DOHH2 (cell line): ENCODE measurements at regions not wholly inside any gene's neighbourhood (a gene's known extent, or its start where the extent isn't known, plus 50 kb on each side); places are given as distances from the start of the nearest gene placed in this dataset.

Source experiments
- H3F3A ChIP-seq: fragments of 200-600 bp; sonication (generic), shearing (Covaris generic); 2 replicates; pipeline ENCODE4 v1.6.0; 2016; ENCODE audit warnings: antibody characterized with exemption, mild to moderate bottlenecking; ENCODE audit not compliant: control insufficient read depth, insufficient read depth
- H3K27ac ChIP-seq: fragments of 200-600 bp; sonication (generic); 2 replicates; pipeline ENCODE4 v1.5.1; 2014; ENCODE audit warnings: low read depth, mild to moderate bottlenecking, low read length, moderate library complexity
- H3K27me3 ChIP-seq: fragments of 200-600 bp; sonication (generic); 2 replicates; pipeline ENCODE4 v1.6.1; 2014; ENCODE audit warnings: mild to moderate bottlenecking, low read length, mixed read lengths; ENCODE audit not compliant: control insufficient read depth
- H3K36me3 ChIP-seq: fragments of 200-600 bp; sonication (generic); 2 replicates; pipeline ENCODE4 v1.6.1; 2014; ENCODE audit warnings: mild to moderate bottlenecking, low read length, moderate library complexity, mixed read lengths; ENCODE audit not compliant: control insufficient read depth
- H3K4me1 ChIP-seq: fragments of 200-600 bp; sonication (generic); 2 replicates; pipeline ENCODE4 v1.6.1; 2014; ENCODE audit warnings: mild to moderate bottlenecking, low read length, mixed read lengths; ENCODE audit not compliant: control insufficient read depth
- H3K4me2 ChIP-seq: fragments of 200-600 bp; sonication (generic); 2 replicates; pipeline ENCODE4 v1.6.0; 2014; ENCODE audit warnings: mild to moderate bottlenecking, low read length, moderate library complexity
- H3K4me3 ChIP-seq: fragments of 200-600 bp; sonication (generic); 2 replicates; pipeline ENCODE4 v1.5.1; 2014; ENCODE audit warnings: mild to moderate bottlenecking, low read length, mixed read lengths
- H3K79me2 ChIP-seq: fragments of 200-600 bp; sonication (generic); 2 replicates; pipeline ENCODE4 v1.6.1; 2014; ENCODE audit warnings: mild to moderate bottlenecking, low read length, mixed read lengths; ENCODE audit not compliant: control insufficient read depth
- H3K9me2 ChIP-seq: fragments of 200-600 bp; sonication (generic); replicated peaks from 2 replicates; pipeline ENCODE4 v1.6.1; 2014; ENCODE audit warnings: mild to moderate bottlenecking, low read length, mixed read lengths; ENCODE audit not compliant: control insufficient read depth
- H3K9me3 ChIP-seq: fragments of 200-600 bp; sonication (generic); 2 replicates; pipeline ENCODE4 v1.6.1; 2014; ENCODE audit warnings: antibody characterized with exemption, low read length, mixed read lengths; ENCODE audit not compliant: control insufficient read depth, insufficient read depth
- H4K20me1 ChIP-seq: fragments of 200-600 bp; sonication (generic); 2 replicates; pipeline ENCODE4 v1.6.0; 2014; ENCODE audit warnings: low read depth, mild to moderate bottlenecking, antibody characterized with exemption, low read length, moderate library complexity; ENCODE audit not compliant: control insufficient read depth, insufficient read depth
- EZH2phosphoT487 ChIP-seq: fragments of 200-600 bp; sonication (generic); IDR thresholded peaks from 2 replicates; pipeline ENCODE4 v1.6.1; 2017; ENCODE audit warnings: borderline replicate concordance, mild to moderate bottlenecking, antibody characterized with exemption, low read length, moderate library complexity, mixed read lengths
- TF ChIP-seq, protein P1 (sequence below): fragments of 200-600 bp; sonication (generic); IDR thresholded peaks from one replicate; pipeline ENCODE4 v1.5.1; 2014; ENCODE audit warnings: antibody characterized with exemption, mild to moderate bottlenecking, low read depth, low read length; ENCODE audit not compliant: poor library complexity, severe bottlenecking

DNA sequence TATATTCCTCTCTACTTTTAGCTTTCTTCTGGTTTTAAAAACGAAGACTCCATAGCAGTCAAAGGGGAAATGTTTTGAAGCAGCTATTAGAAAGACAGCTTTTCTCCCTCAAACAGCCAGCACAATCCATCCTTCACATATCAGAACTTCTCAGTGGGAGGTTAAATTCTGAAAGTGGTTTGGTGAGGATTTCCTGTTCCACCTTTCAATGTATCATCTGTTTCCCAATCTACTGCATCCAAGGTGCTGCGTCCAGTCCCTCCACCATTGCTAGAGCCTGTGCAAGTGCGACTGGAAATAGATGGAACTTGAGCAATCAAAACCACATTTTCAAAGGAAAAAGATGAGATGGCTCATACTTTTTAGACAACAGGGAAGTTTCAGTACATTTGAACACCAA is 508.3 kb upstream of the ARID1B start:
- H3K4me3 ChIP-seq = no peak overlapping the region
- no peaks in the 10 kb centered on the region for H3K27me3 ChIP-seq
- no peaks in the 10 kb centered on the region for H3K9me3 ChIP-seq
- no peak overlapping the region for H3K27ac ChIP-seq
- no peaks in the 10 kb centered on the region for H3K79me2 ChIP-seq
- no peaks in the 10 kb centered on the region for H4K20me1 ChIP-seq
- TF ChIP-seq, protein P1, sequence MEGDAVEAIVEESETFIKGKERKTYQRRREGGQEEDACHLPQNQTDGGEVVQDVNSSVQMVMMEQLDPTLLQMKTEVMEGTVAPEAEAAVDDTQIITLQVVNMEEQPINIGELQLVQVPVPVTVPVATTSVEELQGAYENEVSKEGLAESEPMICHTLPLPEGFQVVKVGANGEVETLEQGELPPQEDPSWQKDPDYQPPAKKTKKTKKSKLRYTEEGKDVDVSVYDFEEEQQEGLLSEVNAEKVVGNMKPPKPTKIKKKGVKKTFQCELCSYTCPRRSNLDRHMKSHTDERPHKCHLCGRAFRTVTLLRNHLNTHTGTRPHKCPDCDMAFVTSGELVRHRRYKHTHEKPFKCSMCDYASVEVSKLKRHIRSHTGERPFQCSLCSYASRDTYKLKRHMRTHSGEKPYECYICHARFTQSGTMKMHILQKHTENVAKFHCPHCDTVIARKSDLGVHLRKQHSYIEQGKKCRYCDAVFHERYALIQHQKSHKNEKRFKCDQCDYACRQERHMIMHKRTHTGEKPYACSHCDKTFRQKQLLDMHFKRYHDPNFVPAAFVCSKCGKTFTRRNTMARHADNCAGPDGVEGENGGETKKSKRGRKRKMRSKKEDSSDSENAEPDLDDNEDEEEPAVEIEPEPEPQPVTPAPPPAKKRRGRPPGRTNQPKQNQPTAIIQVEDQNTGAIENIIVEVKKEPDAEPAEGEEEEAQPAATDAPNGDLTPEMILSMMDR = no peak
- no peak for TF ChIP-seq EZH2phosphoT487
- H3K4me2 ChIP-seq = no peak overlapping the region
- H3F3A ChIP-seq = no peaks in the 10 kb centered on the region
- no peaks in the 10 kb centered on the region for H3K4me1 ChIP-seq
- no peaks in the 10 kb centered on the region for H3K9me2 ChIP-seq
- H3K36me3 ChIP-seq = no peaks in the 10 kb centered on the region

DNA sequence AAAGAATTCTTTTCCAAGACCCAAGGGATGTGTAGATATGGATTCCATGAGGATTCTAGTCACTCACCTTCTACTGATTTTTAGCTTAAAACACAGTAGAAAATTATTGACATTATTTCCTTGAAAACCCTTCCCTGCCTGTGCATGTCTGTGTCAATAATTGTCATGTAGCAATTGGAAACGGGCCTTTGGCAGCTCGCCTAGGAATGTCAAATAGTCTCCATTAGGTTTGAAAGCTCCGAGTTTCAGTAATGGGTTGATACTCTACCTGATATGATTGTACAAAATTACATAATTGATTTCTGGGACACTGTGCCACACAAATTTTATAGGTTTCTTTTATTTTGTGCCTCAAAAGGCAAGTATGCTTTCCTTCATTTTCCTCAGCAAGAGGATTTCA is 515.2 kb upstream of the ARID1B start:
- Histone ChIP-seq H3K9me2 (no peaks in the 10 kb centered on the region), H3K9me3 (no peaks in the 10 kb centered on the region), H3K4me2 (no peak overlapping the region), H3K4me1 (no peaks in the 10 kb centered on the region), H4K20me1 (no peaks in the 10 kb centered on the region), H3K27ac (no peak overlapping the region), H3K79me2 (no peaks in the 10 kb centered on the region), H3K36me3 (no peaks in the 10 kb centered on the region), H3K4me3 (no peak overlapping the region), H3K27me3 (no peaks in the 10 kb centered on the region), H3F3A (no peaks in the 10 kb centered on the region)
- TF ChIP-seq, protein P1 = no peak
- no peak for TF ChIP-seq EZH2phosphoT487

DNA sequence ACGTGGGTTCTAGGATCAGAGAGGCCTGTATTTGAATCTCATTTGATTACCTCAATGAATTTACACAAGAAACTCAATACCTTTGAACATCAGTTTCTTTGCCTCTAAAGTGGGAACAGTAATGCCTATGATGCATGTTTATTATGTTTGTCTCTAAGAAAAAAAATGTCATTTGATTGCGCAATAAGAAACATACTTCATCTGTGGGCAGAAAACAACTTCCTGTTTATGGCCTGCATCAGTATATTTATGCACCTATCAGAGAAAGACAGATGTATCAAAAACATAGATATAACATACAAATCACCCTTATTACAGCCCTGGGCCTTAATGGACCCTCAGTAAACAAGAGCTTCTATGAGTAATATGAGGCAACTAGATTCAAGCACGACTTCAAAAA is 516.4 kb upstream of the ARID1B start:
- H3K4me2 ChIP-seq = no peak overlapping the region
- H3K9me2 ChIP-seq = no peaks in the 10 kb centered on the region
- no peaks in the 10 kb centered on the region for H3F3A ChIP-seq
- no peaks in the 10 kb centered on the region for H3K79me2 ChIP-seq
- H3K9me3 ChIP-seq = no peaks in the 10 kb centered on the region
- H3K4me1 ChIP-seq = no peaks in the 10 kb centered on the region
- H3K36me3 ChIP-seq = no peaks in the 10 kb centered on the region
- H3K27me3 ChIP-seq = no peaks in the 10 kb centered on the region
- no peaks in the 10 kb centered on the region for H4K20me1 ChIP-seq
- no peak for TF ChIP-seq EZH2phosphoT487
- TF ChIP-seq, protein P1 = no peak
- no peak overlapping the region for H3K27ac ChIP-seq
- H3K4me3 ChIP-seq = no peak overlapping the region

DNA sequence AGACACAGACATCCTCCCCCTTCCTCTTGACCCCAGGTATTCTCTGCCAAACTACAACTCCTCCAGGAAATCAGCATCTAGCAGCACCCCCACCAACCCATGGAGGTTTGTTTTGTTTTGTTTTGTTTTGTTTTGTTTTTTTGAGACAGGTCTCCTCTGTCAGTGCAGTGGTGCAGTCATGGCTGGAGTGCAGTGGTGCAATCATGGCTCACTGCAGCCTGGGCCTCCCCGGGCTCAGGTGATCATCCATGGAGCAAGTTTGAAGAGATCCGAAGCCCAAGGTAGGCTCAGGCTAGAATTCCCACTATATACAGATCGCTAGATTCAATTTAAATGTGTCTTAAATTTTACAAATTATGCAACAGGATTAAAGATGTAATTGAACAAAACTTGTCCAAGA is 518.2 kb upstream of the ARID1B start:
- Histone ChIP-seq H3K79me2 (no peaks in the 10 kb centered on the region), H3K36me3 (no peaks in the 10 kb centered on the region), H3K27ac (no peak overlapping the region), H4K20me1 (no peaks in the 10 kb centered on the region), H3K9me2 (no peaks in the 10 kb centered on the region), H3K27me3 (no peaks in the 10 kb centered on the region), H3F3A (no peaks in the 10 kb centered on the region), H3K9me3 (no peaks in the 10 kb centered on the region), H3K4me1 (no peaks in the 10 kb centered on the region), H3K4me2 (no peak overlapping the region), H3K4me3 (no peak overlapping the region)
- TF ChIP-seq, protein P1 = no peak
- no peak for TF ChIP-seq EZH2phosphoT487
